ENCODE measurements at regions not wholly inside any gene's neighbourhood (a gene's known extent, or its start where the extent isn't known, plus 50 kb on each side); places are given as distances from the start of the nearest gene placed in this dataset.

- Mint-ChIP-seq H3K27ac (no peak overlapping the region), H3K27me3 (ENCODE audit: low read depth) (peaks cover 57% of the 10 kb centered on the region), H3K9me3 (peaks cover 11% of the 10 kb centered on the region), H3K36me3 (no peaks in the 10 kb centered on the region), H3K4me1 (no peaks in the 10 kb centered on the region), H3K4me3 (no peak overlapping the region)
- DNase-seq (ENCODE audit: low spot score in 2 of 2, unreplicated experiment in 2 of 2) = no peak
- no peak for TF ChIP-seq CTCF (IDR thresholded peaks at IDR 0.05; ENCODE audit: unreplicated experiment)
Measured at GRCh38 chr17:5794881-5795506, 210.7 kb upstream of the NLRP1 start.

GRCh38 chr17:5797447-5798050 lies 213.2 kb upstream of the NLRP1 start:
- Mint-ChIP-seq H3K27me3 (ENCODE audit: low read depth) (peaks cover 62% of the 10 kb centered on the region), H3K4me1 (no peaks in the 10 kb centered on the region), H3K9me3 (peaks cover 6% of the 10 kb centered on the region), H3K4me3 (no peak overlapping the region), H3K27ac (no peak overlapping the region), H3K36me3 (no peaks in the 10 kb centered on the region)
- DNase-seq (ENCODE audit: low spot score in 2 of 2, unreplicated experiment in 2 of 2) = no peak
- no peak for TF ChIP-seq CTCF (IDR thresholded peaks at IDR 0.05; ENCODE audit: unreplicated experiment)

- Mint-ChIP-seq H3K27me3 (ENCODE audit: low read depth) (peaks cover 65% of the 10 kb centered on the region), H3K27ac (no peak overlapping the region), H3K9me3 (peaks cover 2% of the 10 kb centered on the region)
Measured at GRCh38 chr17:5798094-5798493, 213.8 kb upstream of the NLRP1 start.

GRCh38 chr17:5800131-5800530 lies 215.8 kb upstream of the NLRP1 start:
- Mint-ChIP-seq H3K27me3 (ENCODE audit: low read depth) (peaks cover 66% of the 10 kb centered on the region), H3K4me1 (no peaks in the 10 kb centered on the region)

More at GRCh38 chr17:5798094-5798493, 213.8 kb upstream of the NLRP1 start:
- Mint-ChIP-seq H3K4me1 (no peaks in the 10 kb centered on the region), H3K4me3 (no peak overlapping the region), H3K36me3 (no peaks in the 10 kb centered on the region)
- TF ChIP-seq CTCF (IDR thresholded peaks at IDR 0.05; ENCODE audit: unreplicated experiment) = no peak
- no peak for DNase-seq (ENCODE audit: low spot score in 2 of 2, unreplicated experiment in 2 of 2)

GRCh38 chr17:5800646-5801045 lies 216.3 kb upstream of the NLRP1 start:
- Mint-ChIP-seq H3K27me3 (ENCODE audit: low read depth) (peaks cover 62% of the 10 kb centered on the region), H3K4me3 (no peak overlapping the region), H3K9me3 (peaks cover 8% of the 10 kb centered on the region), H3K4me1 (no peaks in the 10 kb centered on the region), H3K36me3 (no peaks in the 10 kb centered on the region), H3K27ac (no peak overlapping the region)
- no peak for TF ChIP-seq CTCF (IDR thresholded peaks at IDR 0.05; ENCODE audit: unreplicated experiment)
- DNase-seq (ENCODE audit: low spot score in 2 of 2, unreplicated experiment in 2 of 2) = no peak

More at GRCh38 chr17:5800131-5800530, 215.8 kb upstream of the NLRP1 start:
- Mint-ChIP-seq H3K4me3 (no peak overlapping the region), H3K27ac (no peak overlapping the region), H3K36me3 (no peaks in the 10 kb centered on the region), H3K9me3 (peaks cover 8% of the 10 kb centered on the region)
- DNase-seq (ENCODE audit: low spot score in 2 of 2, unreplicated experiment in 2 of 2) = no peak
- TF ChIP-seq CTCF (IDR thresholded peaks at IDR 0.05; ENCODE audit: unreplicated experiment) = no peak

Data from mesothelial cell of epicardium (in vitro differentiated cells).